ENCODE measurements at regions not wholly inside any gene's neighbourhood (a gene's known extent, or its start where the extent isn't known, plus 50 kb on each side); places are given as distances from the start of the nearest gene placed in this dataset.
"Not testable (repeated sequence)": the region's sequence is repeated elsewhere in the genome, so short reads cannot be mapped to it uniquely, and the experiment has no call there.

DNA sequence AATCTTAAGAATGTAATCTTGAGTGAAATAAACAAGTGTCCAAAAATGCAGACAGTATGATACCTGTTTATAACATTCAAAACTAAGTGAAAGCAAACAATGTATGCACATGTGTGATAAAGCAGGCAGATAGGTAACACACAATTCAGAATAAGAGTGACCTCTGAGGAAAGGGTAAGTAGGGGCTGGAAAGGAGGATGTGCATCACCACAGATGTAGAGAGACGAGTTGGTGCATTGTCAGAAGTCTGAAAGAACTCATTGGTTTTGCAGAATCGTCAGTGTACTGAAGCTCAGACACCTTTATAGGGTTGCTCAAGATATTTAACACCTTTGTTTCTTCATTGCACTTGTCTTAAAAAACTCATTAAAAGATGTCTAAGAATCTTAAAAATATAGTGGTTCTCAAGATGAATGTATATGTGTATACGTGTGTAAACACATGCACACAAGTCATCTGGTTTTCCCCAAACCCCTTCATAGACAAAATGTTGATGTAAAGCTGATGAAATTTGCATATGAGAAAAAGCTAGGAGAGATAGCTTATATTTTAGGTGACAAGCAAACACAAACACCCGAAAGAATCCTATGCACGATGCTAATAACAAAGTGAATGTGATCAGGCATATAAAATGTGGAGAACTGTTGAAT is 197.6 kb upstream of the MEF2C start:
- DNase-seq (ENCODE audit: low read depth in 2 of 2): no peak

GRCh38 chr5:89072842-89073672 is 190.1 kb upstream of the MEF2C start:
- no peak for DNase-seq (ENCODE audit: low read depth in 2 of 2)

GRCh38 chr5:89071941-89072331 is 189.0 kb upstream of the MEF2C start:
- no peak for DNase-seq (ENCODE audit: low read depth in 2 of 2)

DNA sequence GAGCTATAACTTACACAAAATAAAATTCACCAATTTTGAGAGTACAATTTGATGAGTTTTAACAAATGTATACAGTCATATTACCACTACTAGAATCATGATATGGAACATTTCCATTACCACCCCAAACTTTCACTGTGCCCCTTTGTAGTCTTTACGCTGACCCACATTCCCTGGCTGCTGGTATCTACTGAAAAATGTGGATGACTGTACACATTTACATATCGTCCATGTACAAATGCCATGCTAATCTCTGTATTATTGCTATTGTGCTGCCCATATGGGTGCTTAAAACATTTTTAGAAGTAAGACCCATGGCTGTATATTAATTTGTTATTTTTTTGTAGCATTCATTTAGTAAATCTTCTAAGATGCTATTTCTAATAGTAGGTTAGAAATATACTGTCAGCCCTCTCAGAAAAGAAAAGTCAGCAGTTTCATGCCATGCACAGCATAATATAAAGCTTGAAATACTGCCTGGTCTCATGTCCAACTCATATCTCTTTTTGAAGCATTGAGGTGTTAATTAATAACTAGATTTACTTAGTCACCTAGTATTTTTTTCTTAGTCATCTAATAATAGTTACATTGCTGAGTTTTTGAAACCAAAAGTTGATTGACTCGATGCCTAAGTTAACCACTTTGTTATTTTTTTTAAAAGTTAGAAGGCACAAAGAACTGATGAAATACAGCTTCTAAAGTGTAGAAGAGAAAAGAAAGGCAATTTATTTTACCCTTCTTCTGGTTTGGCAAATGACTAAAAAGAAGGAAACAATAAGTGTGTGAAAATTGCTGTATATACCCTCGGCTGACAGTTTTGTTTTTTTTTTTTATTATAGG is 188.3 kb upstream of the MEF2C start:
- no peak for DNase-seq (ENCODE audit: low read depth in 2 of 2)

GRCh38 chr5:89069591-89069990 is 186.6 kb upstream of the MEF2C start:
- no peak for DNase-seq (ENCODE audit: low read depth in 2 of 2)

DNA sequence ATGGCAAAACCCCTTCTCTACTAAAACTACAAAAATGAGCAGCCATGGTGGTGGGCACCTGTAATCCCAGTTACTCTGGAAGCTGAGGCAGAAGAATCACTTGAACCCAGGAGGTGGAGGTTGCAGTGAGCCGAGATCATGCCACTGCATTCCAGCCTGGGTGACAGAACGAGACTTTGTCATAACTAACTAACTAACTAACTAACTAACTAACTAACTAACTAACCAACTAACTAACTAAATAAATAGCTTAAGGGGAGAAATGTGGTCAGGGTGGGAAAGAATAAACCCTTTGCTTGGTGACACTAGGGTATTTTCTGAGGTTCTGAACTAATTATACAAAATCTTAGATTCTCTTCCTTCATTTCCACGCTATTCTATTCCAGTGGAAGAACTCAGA is 184.4 kb upstream of the MEF2C start:
- no peak for DNase-seq (ENCODE audit: low read depth in 2 of 2)

GRCh38 chr5:89065919-89066318 is 182.9 kb upstream of the MEF2C start:
- no peak for DNase-seq (ENCODE audit: low read depth in 2 of 2)

DNA sequence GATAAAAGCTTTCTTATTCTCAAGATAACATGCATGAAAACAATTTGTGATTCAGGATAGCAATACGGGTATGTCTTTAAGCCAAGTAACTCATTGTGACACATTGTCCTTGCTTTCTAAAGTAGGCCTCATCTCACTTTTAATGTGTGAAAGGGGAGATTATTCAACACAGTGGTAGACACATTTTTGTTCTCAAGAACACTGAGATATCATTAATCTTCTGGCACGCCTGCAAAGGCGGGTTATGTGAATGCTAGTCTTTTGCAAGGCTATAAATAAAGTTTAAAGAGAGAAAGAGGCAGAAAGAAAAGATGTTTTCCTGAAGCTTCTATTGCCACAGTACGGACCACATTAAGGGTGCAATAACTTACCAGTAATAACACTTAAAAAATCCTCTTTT is 181.8 kb upstream of the MEF2C start:
- DNase-seq (ENCODE audit: low read depth in 2 of 2): no peak

DNA sequence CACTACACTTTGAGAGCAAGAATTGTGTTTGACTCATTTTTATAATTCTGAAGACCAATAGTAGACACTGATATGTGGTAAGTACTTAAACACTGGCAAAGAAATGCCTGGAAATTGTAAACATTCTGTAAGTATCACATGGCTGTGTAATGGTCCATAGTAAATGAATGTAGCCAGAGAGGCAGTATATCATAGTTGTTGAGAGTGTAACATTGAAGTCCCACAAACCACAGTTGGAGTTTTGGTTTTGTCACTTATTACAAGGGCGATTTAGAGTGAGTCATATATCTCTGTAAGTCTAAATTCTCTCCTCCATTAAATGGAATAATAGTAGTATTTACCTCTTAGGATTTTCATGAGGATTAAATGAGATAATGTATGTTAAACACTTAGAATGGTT is 181.1 kb upstream of the MEF2C start:
- DNase-seq (ENCODE audit: low read depth in 2 of 2): no peak

DNA sequence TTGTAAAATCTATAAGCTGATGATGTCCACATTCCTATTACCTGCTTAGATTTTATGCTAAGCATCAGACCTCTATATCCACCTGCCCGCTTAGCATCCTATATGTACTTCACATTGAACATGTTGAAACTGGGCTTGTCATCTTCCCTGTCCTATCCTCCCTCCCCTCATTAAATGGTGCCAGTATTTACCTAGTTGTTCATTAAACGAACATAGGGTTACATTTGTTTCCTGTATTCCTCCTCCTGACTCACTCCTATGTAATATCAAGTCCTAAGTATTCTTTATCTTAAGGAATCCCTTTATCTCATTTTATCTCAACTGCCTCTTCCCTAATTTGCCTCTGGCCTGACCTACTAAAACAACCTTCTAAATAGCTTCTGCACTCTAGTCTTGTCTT is 177.8 kb upstream of the MEF2C start:
- no peak for DNase-seq (ENCODE audit: low read depth in 2 of 2)

GRCh38 chr5:89059274-89059673 is 176.3 kb upstream of the MEF2C start:
- DNase-seq (ENCODE audit: low read depth in 2 of 2): no peak

GRCh38 chr5:89055695-89056085 is 172.7 kb upstream of the MEF2C start:
- no peak for DNase-seq (ENCODE audit: low read depth in 2 of 2)

DNA sequence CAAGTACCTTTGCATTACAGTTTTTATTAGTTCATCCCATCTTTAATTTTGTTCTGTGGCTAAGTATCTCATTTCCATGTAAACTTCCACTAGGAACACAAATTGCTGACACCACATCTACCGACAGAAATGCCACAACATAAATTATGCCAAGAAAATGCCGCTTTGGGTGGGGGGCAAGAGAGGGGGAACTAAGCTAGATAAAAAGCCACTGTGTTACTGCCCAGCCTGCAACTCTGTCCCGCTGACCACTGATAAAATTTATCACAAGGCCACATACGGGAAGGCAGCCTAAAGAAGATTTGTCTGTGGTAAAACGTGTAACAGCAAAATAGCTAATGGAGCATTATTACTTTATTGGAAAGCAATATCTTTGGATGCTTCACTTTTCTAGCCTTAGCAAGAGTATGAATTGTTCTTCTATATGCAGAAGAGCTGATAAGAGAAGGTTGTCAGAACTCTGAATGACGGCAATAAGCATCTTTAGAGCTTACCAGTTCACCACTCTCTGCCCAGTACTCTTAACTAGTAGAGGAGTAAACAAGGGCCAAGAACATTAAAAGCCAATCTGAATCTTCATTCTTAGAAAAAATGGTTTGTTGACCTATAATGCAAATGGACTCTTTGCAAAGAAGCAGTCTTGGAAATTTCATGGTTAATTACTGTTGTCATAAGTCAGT is 172.2 kb upstream of the MEF2C start:
- no peak for DNase-seq (ENCODE audit: low read depth in 2 of 2)

- DNase-seq (ENCODE audit: low read depth in 2 of 2): no peak
Observed at GRCh38 chr5:89053547-89053946, 170.6 kb upstream of the MEF2C start.

GRCh38 chr5:89050062-89050461 is 167.1 kb upstream of the MEF2C start:
- not testable (repeated sequence) for DNase-seq (ENCODE audit: low read depth in 2 of 2)

DNA sequence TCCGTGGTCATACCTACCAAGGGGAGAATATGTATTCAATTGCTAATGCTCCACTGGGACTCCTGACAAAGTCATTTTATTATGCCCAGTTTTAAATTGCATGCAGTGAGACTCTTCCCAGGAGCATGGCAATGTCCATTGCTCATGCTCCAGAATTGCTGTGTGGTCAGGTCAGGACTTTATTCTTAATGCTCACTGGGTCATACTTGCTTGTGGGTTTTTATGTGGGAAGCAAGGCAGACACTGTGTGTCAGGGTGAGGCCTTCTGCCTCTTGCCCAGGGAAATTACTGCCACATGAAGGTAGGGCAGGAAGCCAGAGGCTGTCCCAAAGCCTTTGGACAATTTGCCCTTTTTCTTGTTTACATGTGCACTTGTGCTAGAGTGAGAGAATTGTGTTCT is 164.6 kb upstream of the MEF2C start:
- no peak for DNase-seq (ENCODE audit: low read depth in 2 of 2)

- DNase-seq (ENCODE audit: low read depth in 2 of 2): no peak
Observed at GRCh38 chr5:89045216-89045615, 162.2 kb upstream of the MEF2C start.

GRCh38 chr5:89044674-89045200 is 161.8 kb upstream of the MEF2C start:
- no peak for DNase-seq (ENCODE audit: low read depth in 2 of 2)

DNA sequence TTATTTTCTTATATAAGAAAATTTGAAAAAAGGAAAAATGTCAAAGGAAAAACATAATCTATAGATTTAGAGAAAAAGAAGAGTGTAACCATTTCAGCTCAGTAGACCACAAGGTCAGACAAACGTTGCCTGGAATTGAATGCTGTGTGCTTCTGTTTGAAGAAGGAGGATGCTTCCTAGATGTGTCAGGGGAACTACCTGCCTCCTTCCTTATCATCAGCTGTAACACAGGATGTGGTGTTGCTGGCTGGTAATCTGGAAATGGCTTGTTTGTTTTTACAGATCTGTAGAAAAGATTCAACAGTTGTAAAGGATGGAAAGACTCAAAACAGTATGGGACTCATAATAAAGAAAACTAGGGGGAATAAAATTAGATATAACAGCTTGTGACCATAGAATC is 160.7 kb upstream of the MEF2C start:
- no peak for DNase-seq (ENCODE audit: low read depth in 2 of 2)

- no peak for DNase-seq (ENCODE audit: low read depth in 2 of 2)
Observed at GRCh38 chr5:89042746-89043145, 159.8 kb upstream of the MEF2C start.

DNA sequence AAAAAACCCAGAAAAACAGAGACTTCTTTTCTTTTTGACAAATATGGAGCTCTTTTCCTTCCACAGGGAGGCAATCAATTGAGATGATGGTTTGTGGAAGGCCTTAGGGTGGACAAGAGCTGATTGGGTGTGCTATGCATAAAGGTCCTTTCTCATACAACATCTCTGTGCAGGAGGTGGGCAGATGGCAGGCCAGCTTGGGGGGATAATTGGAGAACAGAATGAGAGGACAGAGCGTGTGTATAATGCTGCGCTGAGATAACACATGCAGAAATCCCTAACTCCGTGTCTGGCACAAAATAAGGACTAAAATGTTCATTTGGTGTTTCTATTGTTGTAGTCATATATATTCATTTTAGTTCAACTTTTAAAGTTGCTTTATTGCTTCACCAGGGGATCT is 159.0 kb upstream of the MEF2C start:
- DNase-seq (ENCODE audit: low read depth in 2 of 2): no peak

DNA sequence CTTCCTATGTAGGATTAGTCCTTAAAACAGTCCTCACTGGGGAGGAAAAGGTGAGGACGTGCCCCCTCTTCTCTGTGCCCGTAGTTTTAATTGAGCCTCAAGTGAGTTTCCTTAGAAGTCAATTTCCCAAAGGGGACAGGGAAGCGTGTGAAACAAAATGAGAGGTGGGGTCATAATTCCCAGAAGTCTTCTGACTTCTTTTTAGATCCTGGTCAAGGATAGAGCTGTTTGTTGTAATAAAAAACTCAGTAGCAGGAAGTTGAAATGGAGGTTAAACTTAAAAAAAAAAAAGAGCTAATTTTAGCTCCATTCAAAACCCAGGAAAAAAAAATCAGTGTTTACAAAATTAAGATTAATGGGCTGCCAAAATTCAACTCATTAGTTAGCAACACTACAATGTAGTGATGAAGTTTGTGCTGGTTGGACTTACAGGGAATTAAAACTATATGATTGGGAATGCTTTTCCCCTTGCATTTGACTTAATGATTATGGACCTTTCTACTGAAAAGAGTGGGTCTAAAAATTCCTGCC is 158.3 kb upstream of the MEF2C start:
- no peak for DNase-seq (ENCODE audit: low read depth in 2 of 2)

Measured in activated CD8-positive, alpha-beta memory T cell treated with anti-CD3 and anti-CD28 coated beads for 4 hours (primary cell).